Neutrophil (primary cell): ENCODE measurements at regions not wholly inside any gene's neighbourhood (a gene's known extent, or its start where the extent isn't known, plus 50 kb on each side); places are given as distances from the start of the nearest gene placed in this dataset.
"Not testable (repeated sequence)": the region's sequence is repeated elsewhere in the genome, so short reads cannot be mapped to it uniquely, and the experiment has no call there.

Experiments used
- H3K27ac ChIP-seq: fragments of 200-600 bp; sonication (generic); 2 replicates; pipeline ENCODE4 v1.5.1; 2016; ENCODE audit warnings: mild to moderate bottlenecking, moderate library complexity
- H3K27me3 ChIP-seq: fragments of 200-600 bp; sonication (generic); 2 replicates; pipeline ENCODE4 v1.6.0; 2016; ENCODE audit warnings: mild to moderate bottlenecking
- H3K36me3 ChIP-seq: fragments of 200-600 bp; sonication (generic); 2 replicates; pipeline ENCODE4 v1.5.1; 2017
- H3K4me1 ChIP-seq, 2 experiments: fragments of 200-600 bp in 1 of 2; sonication (generic) in 1 of 2; 1 replicate in 1 of 2; 2 replicates in 1 of 2; pipeline versions ENCODE4 v1.5.1 to v1.6.1; 2013 to 2016; ENCODE audit warnings: low read depth in 1 of 2, low read length in 1 of 2, mild to moderate bottlenecking in 1 of 2, moderate library complexity in 1 of 2; ENCODE audit not compliant: control insufficient read depth in 1 of 2, insufficient read depth in 1 of 2
- H3K4me3 ChIP-seq, 2 experiments: fragments of 200-600 bp in 1 of 2; sonication (generic) in 1 of 2; 1 replicate in 1 of 2; 2 replicates in 1 of 2; pipeline ENCODE4 v1.5.1; 2013 to 2016; ENCODE audit warnings: low read depth in 1 of 2, low read length in 1 of 2, mild to moderate bottlenecking in 1 of 2, moderate library complexity in 1 of 2
- H3K9me3 ChIP-seq: fragments of 200-600 bp; sonication (generic); 2 replicates; pipeline ENCODE4 v1.5.1; 2016
- TF ChIP-seq, protein P1 (sequence below): fragments of 200-600 bp; sonication (generic); IDR thresholded peaks from 2 replicates; pipeline ENCODE4 v1.5.1; 2016; ENCODE audit warnings: antibody characterized with exemption

DNA sequence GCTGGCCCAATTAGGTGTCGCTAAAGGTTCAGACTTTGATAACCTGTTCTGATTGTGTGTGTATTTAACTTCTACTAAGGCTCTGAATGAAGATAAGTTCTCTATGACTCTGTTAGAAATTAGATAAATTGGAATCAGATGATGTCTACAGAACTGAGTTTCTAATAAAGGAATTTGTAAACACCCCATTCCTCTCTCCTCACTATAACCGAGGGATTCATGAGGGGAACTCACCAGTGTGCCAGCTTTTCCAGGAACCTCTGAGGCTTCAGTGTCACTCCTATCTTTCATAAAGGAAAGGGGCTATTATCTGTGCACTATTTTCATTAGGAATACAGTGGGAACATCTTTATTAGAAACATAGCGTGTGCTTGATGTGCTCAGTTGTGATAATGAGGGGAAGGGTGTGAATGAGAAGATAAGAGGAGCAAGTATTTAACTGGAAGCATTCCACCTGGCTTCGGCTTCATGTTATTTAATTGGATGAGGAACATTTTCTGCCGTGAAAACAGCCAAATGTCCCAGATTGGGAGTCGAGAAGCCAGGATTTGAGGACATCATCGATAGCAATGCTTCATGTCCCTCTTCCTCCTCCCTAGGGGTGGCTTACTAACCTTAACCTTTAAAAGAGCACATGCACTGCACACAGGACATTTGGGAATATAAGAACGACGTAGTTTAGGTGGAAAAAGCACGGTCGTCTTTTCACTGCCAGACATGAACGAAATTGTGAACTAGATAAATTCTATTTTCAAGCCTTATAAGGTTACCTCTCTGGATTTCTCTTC lies 84.8 kb upstream of the TCF4 start:
- no peaks in the 10 kb centered on the region for H3K4me1 ChIP-seq
- no peaks in the 10 kb centered on the region for H3K27me3 ChIP-seq
- H3K36me3 ChIP-seq: no peaks in the 10 kb centered on the region
- TF ChIP-seq, protein P1, sequence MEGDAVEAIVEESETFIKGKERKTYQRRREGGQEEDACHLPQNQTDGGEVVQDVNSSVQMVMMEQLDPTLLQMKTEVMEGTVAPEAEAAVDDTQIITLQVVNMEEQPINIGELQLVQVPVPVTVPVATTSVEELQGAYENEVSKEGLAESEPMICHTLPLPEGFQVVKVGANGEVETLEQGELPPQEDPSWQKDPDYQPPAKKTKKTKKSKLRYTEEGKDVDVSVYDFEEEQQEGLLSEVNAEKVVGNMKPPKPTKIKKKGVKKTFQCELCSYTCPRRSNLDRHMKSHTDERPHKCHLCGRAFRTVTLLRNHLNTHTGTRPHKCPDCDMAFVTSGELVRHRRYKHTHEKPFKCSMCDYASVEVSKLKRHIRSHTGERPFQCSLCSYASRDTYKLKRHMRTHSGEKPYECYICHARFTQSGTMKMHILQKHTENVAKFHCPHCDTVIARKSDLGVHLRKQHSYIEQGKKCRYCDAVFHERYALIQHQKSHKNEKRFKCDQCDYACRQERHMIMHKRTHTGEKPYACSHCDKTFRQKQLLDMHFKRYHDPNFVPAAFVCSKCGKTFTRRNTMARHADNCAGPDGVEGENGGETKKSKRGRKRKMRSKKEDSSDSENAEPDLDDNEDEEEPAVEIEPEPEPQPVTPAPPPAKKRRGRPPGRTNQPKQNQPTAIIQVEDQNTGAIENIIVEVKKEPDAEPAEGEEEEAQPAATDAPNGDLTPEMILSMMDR: no peak
- no peak overlapping the region for H3K4me3 ChIP-seq
- no peaks in the 10 kb centered on the region for H3K9me3 ChIP-seq
- no peak overlapping the region for H3K27ac ChIP-seq

DNA sequence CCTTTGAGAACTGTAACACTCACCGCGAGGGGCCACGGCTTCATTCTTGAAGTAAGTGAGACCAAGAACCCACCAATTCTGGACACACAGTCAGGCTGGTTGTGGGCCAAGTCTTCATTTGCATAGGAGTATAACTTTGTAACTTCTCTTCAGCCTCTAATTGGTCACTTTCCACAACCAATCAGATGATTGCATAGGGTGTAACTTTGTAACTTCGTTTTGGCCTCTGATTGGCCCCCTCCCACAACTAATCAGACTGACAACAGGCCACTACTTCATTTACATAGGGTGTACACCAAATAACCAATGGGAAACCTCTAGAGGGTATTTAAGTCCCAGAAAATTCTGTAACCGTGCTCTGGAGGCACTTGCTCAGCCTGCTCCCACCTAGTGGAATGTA lies 77.5 kb upstream of the TCF4 start:
- TF ChIP-seq, protein P1: no peak
- Histone ChIP-seq H3K4me1 (no peaks in the 10 kb centered on the region), H3K36me3 (no peaks in the 10 kb centered on the region), H3K4me3 (no peak overlapping the region), H3K27ac (no peak overlapping the region), H3K9me3 (no peaks in the 10 kb centered on the region), H3K27me3 (no peaks in the 10 kb centered on the region)

DNA sequence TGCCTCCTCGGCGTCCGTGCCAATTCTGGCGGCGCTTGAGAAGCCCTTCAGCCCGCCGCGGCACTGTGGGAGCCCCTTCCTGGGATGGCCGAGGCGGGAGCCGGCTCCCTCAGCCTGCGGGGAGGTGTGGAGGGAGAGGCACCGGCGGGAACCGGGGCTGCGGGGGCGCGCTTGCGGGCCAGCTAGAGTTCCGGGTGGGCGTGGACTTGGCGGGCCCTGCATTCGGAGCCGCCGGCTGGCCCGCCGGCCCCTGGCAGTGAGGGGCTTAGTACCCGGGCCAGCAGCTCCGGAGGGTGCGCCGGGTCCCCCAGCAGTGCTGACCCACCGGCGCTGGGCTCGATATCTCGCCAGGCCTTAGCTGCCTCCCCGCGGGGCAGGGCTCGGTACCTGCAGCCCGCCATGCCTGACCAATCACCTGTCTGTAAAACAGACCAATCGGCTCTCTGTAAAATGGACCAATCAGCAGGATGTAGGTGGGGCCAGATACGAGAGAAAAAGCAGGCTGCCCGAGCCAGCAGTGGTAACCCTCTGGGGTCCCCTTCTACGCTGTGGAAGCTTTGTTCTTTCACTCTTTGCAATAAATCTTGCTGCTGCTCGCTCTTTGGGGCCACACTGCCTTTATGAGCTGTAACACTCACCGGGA lies 76.9 kb upstream of the TCF4 start:
- not testable (repeated sequence) for H3K9me3 ChIP-seq, H3K4me1 ChIP-seq, H3K27me3 ChIP-seq, H3K36me3 ChIP-seq, H3K4me3 ChIP-seq, H3K27ac ChIP-seq

DNA sequence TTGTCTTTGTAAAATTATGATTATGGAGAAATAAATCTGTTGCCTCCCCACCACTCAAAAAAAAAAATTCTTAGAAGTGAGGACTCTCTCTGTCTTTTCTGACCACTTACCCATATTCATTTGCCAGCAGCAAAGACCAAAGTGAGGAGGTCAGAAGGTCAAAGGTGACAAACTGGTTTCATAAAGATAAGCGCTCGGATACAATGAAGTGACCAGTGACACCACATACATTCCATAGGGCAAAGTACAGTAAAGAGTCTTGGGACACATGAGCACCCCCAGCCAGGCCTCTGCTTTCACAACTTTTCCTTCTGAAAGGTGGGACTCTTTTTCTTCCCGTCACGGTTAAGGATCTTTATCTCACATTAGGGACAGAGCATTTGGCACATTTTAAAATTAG lies 75.9 kb upstream of the TCF4 start:
- Histone ChIP-seq H3K27me3 (no peaks in the 10 kb centered on the region), H3K36me3 (no peaks in the 10 kb centered on the region), H3K4me1 (no peaks in the 10 kb centered on the region), H3K9me3 (no peaks in the 10 kb centered on the region), H3K4me3 (no peak overlapping the region), H3K27ac (no peak overlapping the region)
- TF ChIP-seq, protein P1: no peak

DNA sequence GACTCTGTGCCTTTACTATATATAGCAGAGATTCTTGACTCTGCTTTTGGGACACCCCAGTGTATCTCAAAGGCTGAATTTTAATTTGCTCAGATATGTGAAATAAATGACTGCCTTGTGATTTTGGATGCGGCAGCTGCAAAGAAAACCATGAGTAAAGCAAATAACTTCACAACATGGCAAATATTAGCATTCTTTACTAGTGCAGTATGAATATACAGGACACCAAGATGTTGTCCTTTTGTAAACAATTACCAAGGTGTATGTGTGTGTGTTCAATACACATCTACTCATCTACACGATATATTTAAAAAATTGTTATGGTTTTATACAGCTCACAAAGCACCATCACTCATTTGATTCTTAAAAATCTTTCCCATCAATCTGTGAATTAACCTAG lies 70.6 kb upstream of the TCF4 start:
- H3K27ac ChIP-seq: no peak overlapping the region
- TF ChIP-seq, protein P1: no peak
- H3K4me3 ChIP-seq: no peak overlapping the region
- no peaks in the 10 kb centered on the region for H3K4me1 ChIP-seq
- H3K27me3 ChIP-seq: no peaks in the 10 kb centered on the region
- H3K36me3 ChIP-seq: no peaks in the 10 kb centered on the region
- no peaks in the 10 kb centered on the region for H3K9me3 ChIP-seq

DNA sequence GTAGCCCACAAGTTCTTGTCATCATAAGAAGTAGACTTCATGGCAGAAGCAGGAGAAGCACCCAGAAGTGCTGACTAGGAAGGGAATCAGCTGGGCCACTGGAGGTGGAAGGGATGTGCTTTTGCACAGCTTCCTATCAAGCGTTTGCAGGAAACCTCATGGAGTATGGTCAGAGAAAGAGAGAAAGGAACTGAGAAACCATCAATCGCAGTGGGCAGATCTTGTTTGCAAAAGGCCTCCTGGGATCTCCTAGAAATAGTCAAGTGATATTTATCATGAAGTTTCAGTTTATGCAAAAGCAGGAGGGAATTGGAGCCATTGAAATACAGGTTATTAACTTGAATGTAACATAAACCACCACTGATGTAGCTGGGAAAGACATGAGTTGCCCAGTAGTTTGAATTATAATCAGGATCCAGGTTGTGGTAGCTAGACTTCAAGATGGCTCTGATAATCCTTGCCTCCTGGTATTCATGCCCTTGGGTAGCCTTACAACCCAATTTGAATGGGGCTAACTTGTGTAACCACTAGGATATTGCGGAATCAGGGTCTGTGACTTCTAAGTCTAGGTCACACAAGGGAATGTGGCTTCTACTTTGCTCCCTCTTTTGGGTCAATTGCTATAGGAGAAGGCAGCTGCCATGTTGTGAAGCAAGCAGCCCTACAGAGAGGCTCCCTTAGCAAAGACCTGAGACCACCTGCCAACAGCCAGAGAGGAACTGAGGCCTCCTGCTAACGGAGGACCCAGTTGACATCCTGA lies 69.8 kb upstream of the TCF4 start:
- Histone ChIP-seq H3K27ac (no peak overlapping the region), H3K27me3 (no peaks in the 10 kb centered on the region), H3K9me3 (no peaks in the 10 kb centered on the region), H3K4me1 (no peaks in the 10 kb centered on the region), H3K36me3 (no peaks in the 10 kb centered on the region), H3K4me3 (no peak overlapping the region)
- TF ChIP-seq, protein P1: no peak
